CD14-positive monocyte (primary cell): ENCODE measurements at regions not wholly inside any gene's neighbourhood (a gene's known extent, or its start where the extent isn't known, plus 50 kb on each side); places are given as distances from the start of the nearest gene placed in this dataset.

Experiments
- DNase-seq, 3 donors: peaks; one replicate each; pipeline ENCODE4 v3.0.0-alpha.2; 2011 to 2022
- H2AFZ ChIP-seq: 2 replicates; pipeline ENCODE4 v1.6.0; 2012; ENCODE audit warnings: mild to moderate bottlenecking, low read depth, low read length, inconsistent platforms; ENCODE audit not compliant: insufficient read depth, poor library complexity, severe bottlenecking
- H3K27ac ChIP-seq, 2 donors: 1 replicate in 1 of 2; 2 replicates in 1 of 2; pipeline ENCODE4 v1.5.1; 2012 to 2013; ENCODE audit warnings: low read length in 2 of 2, control low read depth in 1 of 2, inconsistent platforms in 1 of 2, low read depth in 1 of 2, mild to moderate bottlenecking in 1 of 2
- H3K27me3 ChIP-seq, 2 donors: one replicate each; pipeline versions ENCODE4 v1.6.0 to v1.6.1; 2011 to 2013; ENCODE audit warnings: low read length in 2 of 2; ENCODE audit not compliant: control insufficient read depth in 2 of 2, insufficient read depth in 2 of 2
- H3K36me3 ChIP-seq, 2 donors: replicated peaks in 1 of 2; 1 replicate in 1 of 2; 2 replicates in 1 of 2; pipeline versions ENCODE4 v1.5.1 to v1.6.1; 2012 to 2013; ENCODE audit warnings: low read length in 2 of 2, control low read depth in 1 of 2, inconsistent platforms in 1 of 2, mild to moderate bottlenecking in 1 of 2; ENCODE audit not compliant: insufficient read depth in 2 of 2, control insufficient read depth in 1 of 2
- H3K4me1 ChIP-seq, 2 donors: 1 replicate in 1 of 2; 2 replicates in 1 of 2; pipeline versions ENCODE4 v1.5.1 to v1.6.1; 2012 to 2013; ENCODE audit warnings: low read length in 2 of 2, control low read depth in 1 of 2, inconsistent platforms in 1 of 2, mild to moderate bottlenecking in 1 of 2, moderate library complexity in 1 of 2; ENCODE audit not compliant: insufficient read depth in 2 of 2, control insufficient read depth in 1 of 2
- H3K4me2 ChIP-seq: replicated peaks from 2 replicates; pipeline ENCODE3; 2012; ENCODE audit warnings: low read length, moderate library complexity, mild to moderate bottlenecking; ENCODE audit not compliant: poor library complexity, severe bottlenecking; ENCODE audit errors: extremely low read depth
- H3K4me3 ChIP-seq, 3 experiments: fragments of 200-600 bp in 1 of 3; sonication (generic) in 1 of 3; replicated peaks in 1 of 3; 1 replicate in 2 of 3; 2 replicates in 1 of 3; pipeline ENCODE4 v1.5.1; 2011 to 2013; ENCODE audit warnings: low read length in 3 of 3, mild to moderate bottlenecking in 3 of 3, control low read depth in 2 of 3, low read depth in 2 of 3, inconsistent platforms in 1 of 3, moderate library complexity in 1 of 3
- H3K79me2 ChIP-seq: 2 replicates; pipeline ENCODE4 v1.6.0; 2012; ENCODE audit warnings: mild to moderate bottlenecking, control low read depth, inconsistent platforms, low read length, moderate library complexity; ENCODE audit not compliant: insufficient read depth
- H3K9ac ChIP-seq: 2 replicates; pipeline ENCODE4 v1.6.0; 2017; ENCODE audit warnings: low read length, mild to moderate bottlenecking; ENCODE audit not compliant: insufficient read depth, poor library complexity, severe bottlenecking
- H3K9me3 ChIP-seq, 2 donors: replicated peaks in 1 of 2; 1 replicate in 1 of 2; 2 replicates in 1 of 2; pipeline versions ENCODE4 v1.5.1 to v1.6.1; 2012 to 2013; ENCODE audit warnings: low read length in 2 of 2, control low read depth in 1 of 2; ENCODE audit not compliant: control insufficient read depth in 1 of 2, insufficient read depth in 1 of 2
- H4K20me1 ChIP-seq: 2 replicates; pipeline ENCODE4 v1.6.0; 2012; ENCODE audit warnings: mild to moderate bottlenecking, low read length, control low read depth, moderate library complexity; ENCODE audit not compliant: insufficient read depth
- H3K27ac Mint-ChIP-seq, 7 donors: one replicate each; pipeline ENCODE4 v1.8.0; 2020; ENCODE audit warnings: mild to moderate bottlenecking in 7 of 7, mixed read lengths in 7 of 7, moderate library complexity in 6 of 7, inconsistent platforms in 2 of 7
- H3K27me3 Mint-ChIP-seq, 3 donors: one replicate each; pipeline ENCODE4 v1.8.0; 2021 to 2022; ENCODE audit warnings: low read depth in 3 of 3, mild to moderate bottlenecking in 3 of 3, mixed read lengths in 3 of 3, moderate library complexity in 3 of 3, inconsistent platforms in 1 of 3
- H3K36me3 Mint-ChIP-seq, 2 donors: one replicate each; pipeline ENCODE4 v1.8.0; 2020; ENCODE audit warnings: mixed read lengths in 2 of 2, inconsistent platforms in 1 of 2, mild to moderate bottlenecking in 1 of 2
- H3K4me1 Mint-ChIP-seq: one replicate; pipeline ENCODE4 v1.8.0; 2020; ENCODE audit warnings: mild to moderate bottlenecking, mixed read lengths
- H3K4me3 Mint-ChIP-seq, 2 donors: one replicate each; pipeline ENCODE4 v1.8.0; 2020; ENCODE audit warnings: mild to moderate bottlenecking in 2 of 2, mixed read lengths in 2 of 2, moderate library complexity in 1 of 2
- H3K9me3 Mint-ChIP-seq, 7 donors: one replicate each; pipeline ENCODE4 v1.8.0; 2020 to 2022; ENCODE audit warnings: mixed read lengths in 7 of 7, mild to moderate bottlenecking in 6 of 7, moderate library complexity in 6 of 7, inconsistent platforms in 2 of 7
- CTCF ChIP-seq: fragments of 200-600 bp; IDR thresholded peaks from one replicate; pipeline ENCODE4 v1.8.0; 2022; ENCODE audit warnings: antibody characterized with exemption, mild to moderate bottlenecking
- WGBS: methylation state at CpG from one replicate; pipeline ENCODE4 v1.1.5; 2013; ENCODE audit warnings: missing lambda C conversion rate; ENCODE audit not compliant: insufficient coverage; 5-methylcytosine and 5-hydroxymethylcytosine counted together
- intact Hi-C, 2 donors: fragments of 100-400 bp; cut with micrococcal nuclease; formaldehyde crosslinking; loops; one replicate each; pipeline versions ENCODE4 v1.15.0 to v1.15.1; 2023

- H3K27ac Mint-ChIP-seq: no peak overlapping the region
- no peaks in the 10 kb centered on the region for H3K4me1 Mint-ChIP-seq
- WGBS: no CpG with 5 or more reads among the region's 7 CpGs
These were observed 320.4 kb upstream of the CCNH start for GRCh38 chr5:87732875-87733768.

GRCh38 chr5:87729781-87730180 is 317.1 kb upstream of the CCNH start:
- H3K27me3 ChIP-seq: no peaks in the 10 kb centered on the region
- H3K4me3 ChIP-seq: no peak overlapping the region
- intact Hi-C loops: no loop called here
- no peaks in the 10 kb centered on the region for H3K36me3 ChIP-seq
- TF ChIP-seq CTCF: no peak
- Mint-ChIP-seq H3K27ac (no peak overlapping the region), H3K36me3 (no peaks in the 10 kb centered on the region), H3K4me1 (no peaks in the 10 kb centered on the region), H3K9me3 (no peaks in the 10 kb centered on the region), H3K4me3 (no peak overlapping the region), H3K27me3 (no peaks in the 10 kb centered on the region)
- no peaks in the 10 kb centered on the region for H3K9me3 ChIP-seq
- no peak for DNase-seq
- H4K20me1 ChIP-seq: no peaks in the 10 kb centered on the region
- H3K27ac ChIP-seq: no peak overlapping the region
- H3K4me1 ChIP-seq: no peaks in the 10 kb centered on the region
- no peak overlapping the region for H3K4me2 ChIP-seq
- no peak overlapping the region for H3K9ac ChIP-seq
- H2AFZ ChIP-seq: no peak overlapping the region
- no peaks in the 10 kb centered on the region for H3K79me2 ChIP-seq

More at GRCh38 chr5:87732875-87733768, 320.4 kb upstream of the CCNH start:
- Histone ChIP-seq H3K79me2 (no peaks in the 10 kb centered on the region), H3K9ac (no peak overlapping the region), H3K27ac (no peak overlapping the region), H3K27me3 (no peaks in the 10 kb centered on the region), H3K9me3 (no peaks in the 10 kb centered on the region), H3K36me3 (no peaks in the 10 kb centered on the region), H3K4me2 (no peak overlapping the region), H3K4me3 (no peak overlapping the region), H2AFZ (no peak overlapping the region), H3K4me1 (no peaks in the 10 kb centered on the region), H4K20me1 (no peaks in the 10 kb centered on the region)
- DNase-seq: no peak
- Mint-ChIP-seq H3K36me3 (no peaks in the 10 kb centered on the region), H3K27me3 (no peaks in the 10 kb centered on the region), H3K9me3 (no peaks in the 10 kb centered on the region), H3K4me3 (no peak overlapping the region)
- no peak for TF ChIP-seq CTCF
- intact Hi-C loops: no loop called here
